Right lung (tissue), 2 donors: ENCODE measurements at regions not wholly inside any gene's neighbourhood (a gene's known extent, or its start where the extent isn't known, plus 50 kb on each side); places are given as distances from the start of the nearest gene placed in this dataset.

Experiments used
- DNase-seq, 2 donors: peaks; one replicate each; pipeline ENCODE4 v3.0.0-alpha.2; 2013

DNA sequence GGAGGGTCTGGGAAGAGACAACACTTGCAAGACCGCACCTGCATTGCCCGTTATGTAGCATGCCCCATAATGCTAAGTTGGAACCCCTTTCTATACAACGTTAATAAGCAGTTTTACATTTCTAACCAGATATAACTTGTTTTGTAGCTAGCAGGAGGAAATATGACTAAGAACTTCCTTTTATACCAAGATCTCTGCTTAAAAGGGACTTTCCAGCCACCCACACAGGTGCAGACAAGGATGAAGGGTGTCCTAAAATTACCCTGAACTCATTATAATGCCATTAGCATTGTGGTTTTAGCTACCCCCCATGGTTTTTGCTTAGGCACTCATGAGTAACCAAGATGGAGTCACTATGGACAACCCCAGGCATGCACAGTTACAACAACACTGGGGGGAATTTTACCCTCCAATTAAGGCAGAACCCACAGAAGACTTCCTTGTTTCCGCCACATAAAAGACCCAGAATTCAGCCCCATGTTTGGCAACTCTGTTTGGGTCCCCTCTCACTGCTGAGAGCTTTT is 362.8 kb downstream of the CBLN2 start:
- no peak for DNase-seq

GRCh38 chr18:72180689-72181088 is 363.5 kb downstream of the CBLN2 start:
- no peak for DNase-seq

DNA sequence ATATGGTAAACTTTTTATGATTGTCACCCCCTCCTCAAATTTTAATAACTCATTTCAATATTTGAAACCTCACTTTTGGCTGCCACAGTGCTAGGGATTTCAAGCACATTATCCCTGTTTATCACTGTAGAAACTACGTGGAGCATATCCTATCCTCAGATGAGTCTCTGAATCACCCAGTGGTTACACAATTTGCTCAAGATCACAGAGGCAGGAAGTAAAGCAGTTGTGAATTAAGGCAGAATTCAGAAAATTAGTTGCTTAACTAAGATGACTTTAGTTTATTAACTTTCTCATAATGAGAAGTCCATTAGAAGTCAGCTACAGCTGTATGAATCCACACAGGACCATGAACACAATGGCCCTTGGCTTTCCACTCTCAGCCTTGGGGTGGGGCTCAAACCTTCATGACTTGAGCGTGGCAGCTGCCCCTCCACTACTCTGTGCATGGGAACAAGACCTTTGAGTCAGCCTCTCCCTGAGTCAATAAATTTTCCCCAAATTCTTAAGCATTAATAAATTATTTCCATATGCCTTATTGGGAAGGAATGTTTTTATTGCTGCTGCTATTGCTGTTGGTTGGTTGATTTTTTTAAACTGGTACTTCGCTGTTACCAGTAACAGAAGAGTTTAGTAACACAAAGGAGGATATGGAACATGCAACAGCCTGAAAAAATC is 369.0 kb downstream of the CBLN2 start:
- DNase-seq = no peak

DNA sequence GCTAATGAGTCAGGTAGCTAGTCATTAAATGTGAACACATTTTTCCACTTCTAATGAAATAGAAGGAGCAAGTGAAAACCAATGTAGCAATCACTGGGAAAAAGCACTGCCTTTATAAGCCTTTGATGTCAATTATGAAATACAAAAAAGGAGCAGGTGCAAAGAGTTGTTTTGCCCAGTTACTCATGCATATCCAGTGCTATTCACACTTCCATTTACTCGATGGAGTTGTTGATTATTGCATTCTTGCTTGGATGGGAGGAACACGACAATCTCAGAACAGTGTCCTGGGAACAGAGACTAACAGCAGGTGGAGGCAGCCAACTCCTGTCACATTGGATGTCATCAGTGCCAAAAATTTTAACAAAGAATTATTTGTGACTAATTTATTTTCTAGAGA is 372.5 kb downstream of the CBLN2 start:
- DNase-seq = no peak

- DNase-seq = no peak
These were observed 382.5 kb downstream of the CBLN2 start for GRCh38 chr18:72161691-72162090.

DNA sequence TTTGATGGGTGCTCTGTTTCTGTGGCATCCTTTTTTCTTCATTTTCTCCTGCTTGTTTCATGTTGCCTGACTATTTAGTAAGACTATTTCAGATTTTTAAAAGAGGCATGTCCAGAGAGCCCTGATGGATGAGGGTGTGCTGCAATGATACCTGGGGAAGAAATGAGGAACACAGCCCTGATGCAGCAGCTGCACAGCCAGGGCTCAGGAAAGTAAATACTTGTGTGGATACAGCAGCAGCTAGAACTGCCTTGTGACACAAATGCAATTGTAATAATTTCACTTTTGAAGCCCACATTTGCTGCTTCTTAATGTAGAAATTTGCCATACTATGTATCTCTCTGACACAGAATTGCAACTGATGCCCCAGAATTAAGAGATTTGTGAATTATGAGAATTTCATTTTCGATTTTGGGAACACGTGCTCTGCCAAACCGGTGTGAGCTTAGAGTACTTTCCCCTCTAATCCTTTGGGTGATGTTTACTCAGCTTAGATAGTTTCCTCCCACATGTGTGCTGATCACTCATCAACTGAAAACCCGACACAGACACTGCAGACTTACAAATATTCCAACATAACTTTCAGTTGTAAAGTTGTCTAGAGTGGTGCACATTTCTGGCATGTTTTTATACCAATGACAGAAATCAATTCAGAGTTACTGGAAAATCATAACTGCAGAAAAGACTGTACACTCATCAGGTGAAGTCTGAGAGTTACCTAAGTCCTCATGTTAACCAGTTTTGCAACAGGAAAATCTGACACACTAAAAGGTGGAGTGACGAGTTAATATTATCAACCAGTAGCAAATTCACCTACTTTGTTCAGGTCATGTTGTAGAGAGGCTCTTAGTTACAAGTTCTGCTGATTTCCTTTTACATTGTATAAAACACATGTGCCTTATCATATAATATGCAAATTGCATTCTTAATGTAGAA is 383.4 kb downstream of the CBLN2 start:
- no peak for DNase-seq

DNA sequence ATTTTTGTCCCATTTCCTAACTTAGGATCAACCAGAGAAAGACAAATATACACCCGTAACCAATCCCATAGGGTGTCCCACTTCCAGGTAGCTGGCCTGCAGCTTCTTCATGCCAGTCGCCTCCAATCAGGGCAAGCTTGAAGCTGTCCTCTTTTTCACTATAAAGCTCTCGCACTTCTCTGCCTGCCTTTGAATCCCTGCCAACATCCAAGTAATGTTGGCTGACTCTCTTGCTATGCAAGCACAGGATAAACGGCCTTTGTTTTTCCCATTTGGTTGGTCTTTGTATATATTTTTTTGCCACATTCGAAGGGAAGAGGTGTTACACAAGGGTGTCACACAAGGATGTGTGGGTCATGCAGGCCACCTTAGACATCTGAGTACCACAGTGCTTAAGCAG is 388.8 kb downstream of the CBLN2 start:
- peak; percentile 30 to 48 for DNase-seq

DNA sequence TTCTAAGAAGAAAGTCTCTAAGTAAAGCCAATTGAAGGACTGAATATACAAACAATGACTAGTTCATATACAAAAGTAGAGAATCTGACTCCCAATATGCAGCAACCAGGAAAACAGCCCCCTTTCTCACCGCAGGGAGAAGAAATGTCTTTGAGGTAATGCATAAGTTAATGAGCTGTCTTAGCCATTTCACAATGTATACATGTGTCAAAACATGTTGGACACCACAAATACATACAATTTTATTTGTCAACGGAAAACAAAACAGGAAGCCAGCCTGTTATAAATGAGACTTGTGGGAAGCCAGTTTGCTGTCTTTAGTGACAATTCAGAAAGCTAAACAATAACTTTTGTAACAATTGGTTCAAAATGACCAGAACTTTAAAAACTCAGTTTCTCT is 389.2 kb downstream of the CBLN2 start:
- DNase-seq = no peak

DNA sequence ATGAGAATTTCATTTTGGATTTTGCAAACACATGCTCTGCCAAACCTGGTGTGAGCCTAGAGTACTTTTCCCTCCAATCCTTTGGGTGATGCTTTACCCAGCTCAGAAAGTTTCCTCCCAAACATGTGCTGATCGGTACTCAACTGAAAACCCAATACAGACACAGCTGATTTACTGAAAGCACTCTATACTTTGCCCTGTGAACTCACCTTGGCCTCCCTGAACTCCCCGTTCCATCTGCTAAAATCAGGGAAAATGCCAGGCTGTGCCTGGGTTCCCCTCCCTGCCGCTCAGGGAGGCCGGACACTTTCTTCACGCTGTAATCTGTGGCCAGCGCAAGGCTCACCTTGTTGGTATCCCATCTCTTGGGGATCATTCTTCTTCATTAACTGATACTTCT is 391.2 kb downstream of the CBLN2 start:
- no peak for DNase-seq

DNA sequence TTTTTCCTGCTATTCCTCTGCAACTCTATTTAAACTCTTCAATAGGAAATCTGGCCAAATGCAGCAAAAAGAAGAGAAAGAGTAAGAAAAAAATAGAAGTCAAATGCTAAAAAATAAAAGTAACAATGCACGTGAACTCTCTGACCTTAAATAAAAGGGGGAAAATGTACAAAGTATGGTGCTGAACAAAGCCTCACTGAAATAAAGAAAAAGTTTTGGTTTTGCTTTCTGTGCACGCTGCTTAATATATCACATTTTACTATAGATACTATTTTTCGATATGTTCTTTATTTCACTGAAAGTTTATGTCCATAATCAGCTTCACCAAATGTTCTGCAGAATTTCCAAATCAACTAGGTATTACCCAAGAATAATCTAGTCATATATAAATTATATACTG is 396.3 kb downstream of the CBLN2 start:
- no peak for DNase-seq

DNA sequence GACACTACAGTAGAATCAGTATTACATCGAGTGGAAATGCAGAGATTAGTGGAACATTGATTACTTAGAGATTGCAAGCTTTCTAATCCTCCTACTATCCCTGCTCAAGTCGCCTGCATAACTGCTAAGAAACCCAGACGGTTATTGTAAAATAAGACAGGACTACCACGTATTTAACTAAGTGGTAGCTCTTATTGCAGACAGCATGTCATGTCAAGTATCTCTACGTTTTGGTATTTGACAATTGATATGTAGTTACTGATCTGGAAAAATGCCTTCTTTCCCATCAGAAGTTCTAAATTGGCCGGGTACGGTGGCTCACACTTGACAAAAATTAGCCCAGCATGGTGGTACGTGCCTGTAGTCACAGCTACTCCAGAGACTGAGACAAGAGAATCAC is 404.1 kb downstream of the CBLN2 start:
- DNase-seq = no peak

- DNase-seq = no peak
These were observed 415.5 kb downstream of the CBLN2 start for GRCh38 chr18:72128649-72129048.

DNA sequence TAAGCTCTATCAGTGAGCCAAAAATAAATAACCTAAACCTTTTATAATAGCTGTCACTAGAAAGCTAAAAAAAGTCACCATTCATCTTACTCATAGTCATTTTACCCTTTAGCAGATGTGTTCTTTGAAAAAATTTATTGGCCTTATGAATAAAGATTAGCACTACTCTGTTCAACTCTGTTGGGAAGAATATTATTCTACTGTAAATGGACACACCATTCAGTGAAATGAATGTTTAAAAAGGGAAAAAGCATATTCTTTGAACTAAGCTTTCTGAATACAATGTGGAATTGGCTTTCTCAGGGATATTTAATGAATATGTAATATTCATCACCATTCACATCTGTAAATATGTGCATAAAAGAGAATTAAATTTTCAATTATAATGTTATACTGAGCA is 422.0 kb downstream of the CBLN2 start:
- DNase-seq = no peak

GRCh38 chr18:72119082-72119481 is 425.1 kb downstream of the CBLN2 start:
- no peak for DNase-seq

DNA sequence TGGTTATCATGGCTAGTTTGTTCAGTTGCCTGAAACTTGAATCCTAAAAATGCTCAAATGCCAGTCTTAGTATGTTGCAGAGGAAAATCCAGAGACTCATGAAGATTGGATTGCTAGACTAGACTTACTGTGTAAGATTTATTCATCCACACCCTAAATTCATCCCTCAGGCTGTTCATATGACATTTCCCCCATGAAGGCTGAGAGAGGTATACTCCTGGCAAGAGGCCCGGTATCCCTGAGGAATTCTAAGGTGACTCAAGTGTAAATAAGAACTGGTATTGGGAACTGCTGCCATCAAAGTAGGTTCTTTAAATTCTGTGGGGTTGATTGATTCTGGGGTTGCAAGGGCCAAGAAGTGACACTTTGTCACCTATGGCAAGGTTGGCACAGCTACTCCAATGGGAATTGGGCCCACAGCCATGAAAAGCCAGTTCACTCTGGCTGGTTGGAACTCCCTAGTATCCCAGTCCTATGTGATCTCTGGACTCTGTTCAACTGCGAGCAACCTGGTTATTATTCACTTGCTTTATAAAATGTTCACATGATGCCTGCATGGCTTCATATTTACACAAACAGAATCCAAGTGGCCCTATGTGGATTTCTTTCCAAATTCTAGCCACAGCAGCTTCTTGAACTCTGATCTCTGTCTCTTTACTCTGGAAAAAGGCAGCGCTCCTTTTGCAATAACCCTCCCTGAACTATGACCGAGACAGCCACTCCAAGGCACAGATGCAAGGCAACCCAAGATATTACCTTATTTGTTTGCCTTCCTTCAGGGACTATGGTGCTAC is 429.1 kb downstream of the CBLN2 start:
- no peak for DNase-seq

GRCh38 chr18:72107647-72108383 is 436.3 kb downstream of the CBLN2 start:
- DNase-seq = peak; percentile 24 to 26

- DNase-seq = no peak
These were observed 439.3 kb downstream of the CBLN2 start for GRCh38 chr18:72104851-72105250.

DNA sequence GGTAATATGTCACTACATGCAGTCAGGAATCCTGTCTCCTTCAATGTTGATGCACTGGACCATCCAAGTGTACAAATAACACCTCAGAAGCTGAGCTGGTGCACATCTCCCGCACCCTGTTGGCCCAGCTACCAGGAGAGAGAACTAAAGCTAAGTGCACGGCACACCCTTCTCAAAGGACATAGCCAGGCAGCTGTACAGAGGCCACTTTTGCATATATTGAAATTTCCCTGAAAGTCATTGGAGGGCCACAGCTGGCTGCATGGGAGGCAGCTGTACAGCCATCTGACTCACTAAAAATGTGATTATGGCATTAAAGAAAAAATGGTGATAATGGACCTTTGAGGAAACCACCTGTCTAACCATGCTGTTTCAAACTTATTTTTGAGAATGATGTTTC is 441.7 kb downstream of the CBLN2 start:
- DNase-seq = no peak

GRCh38 chr18:72100465-72101004 is 443.6 kb downstream of the CBLN2 start:
- no peak for DNase-seq

- DNase-seq = no peak
These were observed 452.8 kb downstream of the CBLN2 start for GRCh38 chr18:72091369-72091768.

GRCh38 chr18:72089432-72089831 is 454.7 kb downstream of the CBLN2 start:
- no peak for DNase-seq
